ENCODE measurements at regions not wholly inside any gene's neighbourhood (a gene's known extent, or its start where the extent isn't known, plus 50 kb on each side); places are given as distances from the start of the nearest gene placed in this dataset.

DNA sequence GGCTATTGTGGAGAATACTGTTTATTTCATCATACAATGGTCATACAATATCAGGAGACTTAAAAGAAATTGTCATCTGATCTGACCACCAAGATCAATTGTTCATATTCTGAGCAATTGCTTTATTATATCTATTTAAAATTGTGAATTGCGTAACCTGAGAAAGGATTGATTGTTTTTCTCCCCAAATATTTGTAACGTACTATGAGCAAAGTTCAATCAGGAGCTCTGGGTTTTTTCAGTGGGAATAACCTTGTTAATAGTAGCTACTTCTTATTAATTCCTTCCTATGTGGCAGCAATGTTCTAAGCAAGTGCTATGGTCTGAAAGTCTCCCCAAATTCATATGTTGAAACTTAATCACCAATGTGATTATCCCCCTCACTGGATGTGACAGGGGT lies 323.1 kb downstream of the ZPLD1 start:
- Mint-ChIP-seq H3K36me3 (no peaks in the 10 kb centered on the region), H3K27ac (no peak overlapping the region), H3K4me3 (no peak overlapping the region), H3K9me3 (no peaks in the 10 kb centered on the region), H3K4me1 (ENCODE audit: low read depth in 2 of 2) (no peaks in the 10 kb centered on the region), H3K27me3 (no peaks in the 10 kb centered on the region)
- ATAC-seq: no peak
- DNase-seq (ENCODE audit: low spot score): no peak

DNA sequence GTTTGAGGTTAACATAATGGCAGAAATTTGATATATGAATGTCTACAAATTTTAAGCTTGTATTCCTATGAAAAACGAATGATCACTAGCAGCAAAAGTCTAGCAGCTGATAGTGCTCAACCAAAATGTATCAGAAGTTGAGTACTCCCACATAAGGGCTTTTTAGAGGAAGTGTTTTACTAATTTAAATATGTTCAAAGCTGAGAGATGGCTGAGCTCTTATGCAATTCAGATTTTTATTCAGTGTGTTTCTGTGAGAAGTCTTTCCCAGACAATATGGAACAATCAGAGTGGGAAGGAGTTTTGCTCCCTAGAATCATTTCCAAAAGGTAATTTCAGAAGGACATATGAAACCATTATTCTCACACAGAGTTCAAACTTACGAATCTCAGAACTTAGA lies 327.0 kb downstream of the ZPLD1 start:
- no peak for ATAC-seq

DNA sequence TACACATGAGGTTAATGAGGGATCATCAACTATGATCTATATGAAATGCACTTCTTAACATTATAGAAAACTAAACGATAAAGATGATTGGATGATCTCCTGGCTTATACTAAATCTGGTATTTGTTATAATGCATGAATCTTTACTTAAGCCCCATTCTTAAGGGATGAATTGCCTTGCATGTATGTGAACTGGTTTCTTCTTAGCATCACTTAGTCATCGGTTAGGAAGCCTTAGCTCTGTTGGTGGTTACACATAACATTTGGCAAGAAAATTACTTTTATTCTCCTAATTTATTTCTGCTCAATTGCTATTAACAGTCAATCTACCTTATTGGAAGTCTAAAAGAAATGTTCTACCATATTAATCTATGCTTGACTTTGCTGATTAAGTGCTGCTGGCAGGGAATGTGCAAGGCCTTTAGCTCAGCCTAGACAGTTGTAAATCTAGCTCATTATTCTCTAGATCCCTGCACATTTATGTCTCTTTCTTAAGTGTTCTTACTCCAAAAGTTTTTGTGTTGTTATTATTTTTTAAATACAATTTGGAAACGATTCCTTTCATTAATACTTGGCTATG lies 356.0 kb downstream of the ZPLD1 start:
- Mint-ChIP-seq H3K4me3 (no peak overlapping the region), H3K27me3 (no peaks in the 10 kb centered on the region), H3K27ac (no peak overlapping the region), H3K4me1 (ENCODE audit: low read depth in 2 of 2) (no peaks in the 10 kb centered on the region), H3K36me3 (no peaks in the 10 kb centered on the region), H3K9me3 (no peaks in the 10 kb centered on the region)
- DNase-seq (ENCODE audit: low spot score): no peak
- no peak for ATAC-seq

More for the DNA sequence above, 327.0 kb downstream of the ZPLD1 start:
- Mint-ChIP-seq H3K4me1 (ENCODE audit: low read depth in 2 of 2) (no peaks in the 10 kb centered on the region), H3K4me3 (no peak overlapping the region), H3K36me3 (no peaks in the 10 kb centered on the region), H3K27me3 (no peaks in the 10 kb centered on the region), H3K27ac (no peak overlapping the region), H3K9me3 (no peaks in the 10 kb centered on the region)
- no peak for DNase-seq (ENCODE audit: low spot score)

DNA sequence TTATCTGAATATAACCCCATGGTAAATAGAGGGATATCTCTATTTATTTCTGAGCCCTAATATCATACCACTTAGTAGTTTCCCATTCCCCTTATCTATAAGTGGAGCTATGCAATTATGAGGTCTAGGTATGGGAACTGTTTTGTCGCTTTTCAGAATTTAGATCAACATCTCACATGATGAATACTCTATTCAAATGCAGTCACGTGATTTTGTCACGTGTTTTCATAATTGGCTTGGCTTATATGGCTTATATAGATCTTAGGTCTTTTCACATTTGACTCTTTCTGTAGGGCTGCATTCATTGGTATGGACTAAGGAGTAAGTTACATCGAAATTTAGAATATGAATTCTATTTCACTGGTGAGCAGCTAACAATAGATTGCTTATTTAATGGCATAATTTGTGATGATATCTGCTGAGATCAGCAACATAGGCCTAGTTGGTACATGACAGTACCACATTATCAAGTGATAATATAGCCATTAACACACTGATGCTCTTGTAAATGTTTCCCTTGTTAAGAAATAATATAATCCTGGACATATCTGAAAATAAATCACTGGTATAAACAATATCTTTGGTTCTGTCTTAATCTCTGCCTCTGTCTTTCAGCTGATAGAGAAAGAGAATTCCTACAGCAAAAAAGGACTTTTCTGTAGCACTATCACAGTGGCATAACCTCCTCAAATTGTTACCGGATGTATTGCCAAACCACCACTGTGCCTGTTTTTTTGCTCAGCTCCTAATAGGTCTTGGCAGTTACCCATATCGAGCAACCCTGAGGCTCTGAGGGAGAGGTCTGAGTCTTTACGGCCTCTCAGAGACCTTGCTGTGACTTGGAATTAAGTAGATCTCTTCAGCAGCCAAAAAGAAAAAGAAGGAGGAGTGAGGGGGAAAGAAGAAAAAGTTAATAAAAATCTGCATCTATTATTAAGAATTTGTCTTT lies 357.1 kb downstream of the ZPLD1 start:
- Mint-ChIP-seq H3K27me3 (no peaks in the 10 kb centered on the region), H3K27ac (no peak overlapping the region), H3K9me3 (no peaks in the 10 kb centered on the region), H3K36me3 (no peaks in the 10 kb centered on the region), H3K4me1 (ENCODE audit: low read depth in 2 of 2) (no peaks in the 10 kb centered on the region), H3K4me3 (no peak overlapping the region)
- ATAC-seq (no peak), DNase-seq (ENCODE audit: low spot score) (no peak)

DNA sequence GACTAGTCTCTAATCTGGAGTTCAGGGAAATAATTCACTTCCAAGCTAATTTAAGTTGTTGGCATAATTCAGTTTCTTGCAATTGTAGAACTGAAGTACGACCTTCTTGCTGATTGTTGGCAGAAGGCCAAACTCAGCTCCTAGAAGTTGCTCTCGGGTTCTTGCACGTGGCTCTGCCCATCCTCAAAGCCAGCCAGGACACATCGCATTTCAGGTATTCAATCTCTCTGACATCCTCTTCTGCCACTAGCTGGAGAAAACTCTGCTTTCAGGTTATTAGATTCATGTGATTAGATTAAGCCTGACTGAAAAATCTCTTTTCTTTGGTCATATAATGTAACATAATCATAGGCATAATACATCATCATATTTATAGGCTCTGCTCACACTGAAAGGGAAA lies 362.0 kb downstream of the ZPLD1 start:
- H3K9me3 Mint-ChIP-seq: no peaks in the 10 kb centered on the region
- no peak for DNase-seq (ENCODE audit: low spot score)
- H3K27me3 Mint-ChIP-seq: no peaks in the 10 kb centered on the region
- no peak for ATAC-seq
- no peak overlapping the region for H3K27ac Mint-ChIP-seq
- H3K4me1 Mint-ChIP-seq (ENCODE audit: low read depth in 2 of 2): no peaks in the 10 kb centered on the region
- H3K4me3 Mint-ChIP-seq: no peak overlapping the region
- no peaks in the 10 kb centered on the region for H3K36me3 Mint-ChIP-seq

DNA sequence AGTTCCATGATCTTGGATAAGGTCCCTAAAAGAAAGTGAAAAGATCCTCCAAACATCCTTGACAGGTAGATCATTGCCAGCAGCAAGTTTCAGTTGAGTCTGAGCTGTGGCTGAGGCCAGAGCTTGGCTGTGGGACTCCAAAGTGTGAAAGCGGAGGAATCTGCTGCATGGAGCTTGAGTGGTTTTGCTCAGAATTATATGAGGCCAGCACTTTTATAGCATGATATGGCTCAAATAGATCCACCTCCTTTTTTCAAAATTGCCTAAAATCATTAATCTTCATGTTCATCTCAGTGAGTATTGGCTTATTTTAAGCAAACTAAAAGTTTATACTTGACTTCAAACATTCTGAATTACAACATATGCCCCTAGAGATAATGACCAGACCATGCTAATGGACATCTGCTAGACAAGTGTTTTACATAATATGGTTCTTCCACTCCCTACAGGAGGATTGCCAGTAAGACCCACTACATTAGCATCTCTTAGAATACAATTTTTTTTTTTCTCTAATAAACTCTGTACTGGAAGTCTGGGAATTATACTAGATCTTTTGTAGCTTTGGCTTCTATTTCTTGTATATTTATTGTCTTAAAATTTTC lies 368.1 kb downstream of the ZPLD1 start:
- no peaks in the 10 kb centered on the region for H3K27me3 Mint-ChIP-seq
- H3K27ac Mint-ChIP-seq: no peak overlapping the region
- H3K9me3 Mint-ChIP-seq: no peaks in the 10 kb centered on the region
- H3K4me1 Mint-ChIP-seq (ENCODE audit: low read depth in 2 of 2): no peaks in the 10 kb centered on the region
- no peak for DNase-seq (ENCODE audit: low spot score)
- no peak for ATAC-seq
- H3K36me3 Mint-ChIP-seq: no peaks in the 10 kb centered on the region
- H3K4me3 Mint-ChIP-seq: no peak overlapping the region

DNA sequence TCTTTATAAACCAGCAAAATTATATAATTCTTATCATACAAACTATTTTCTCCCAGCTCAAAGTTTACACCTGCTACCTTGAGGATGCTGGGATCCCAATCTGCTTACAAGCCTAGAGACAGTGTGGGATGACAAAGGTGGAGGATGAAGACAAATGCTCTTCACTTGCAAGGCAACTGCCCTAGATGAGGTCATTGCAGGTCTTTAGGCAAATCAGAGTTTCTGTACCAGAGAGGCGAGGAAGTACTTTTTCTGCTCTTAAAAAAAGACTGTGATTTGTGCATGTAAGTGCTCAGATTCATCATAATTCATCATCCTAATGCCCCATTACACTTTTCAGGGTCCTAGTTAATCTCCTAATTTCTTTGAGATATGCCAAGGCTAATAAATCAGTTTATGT lies 376.1 kb downstream of the ZPLD1 start:
- no peak overlapping the region for H3K4me3 Mint-ChIP-seq
- H3K4me1 Mint-ChIP-seq (ENCODE audit: low read depth in 2 of 2): no peaks in the 10 kb centered on the region
- no peaks in the 10 kb centered on the region for H3K27me3 Mint-ChIP-seq
- no peaks in the 10 kb centered on the region for H3K36me3 Mint-ChIP-seq
- DNase-seq (ENCODE audit: low spot score) (no peak), ATAC-seq (no peak)
- H3K27ac Mint-ChIP-seq: no peak overlapping the region
- H3K9me3 Mint-ChIP-seq: no peaks in the 10 kb centered on the region

DNA sequence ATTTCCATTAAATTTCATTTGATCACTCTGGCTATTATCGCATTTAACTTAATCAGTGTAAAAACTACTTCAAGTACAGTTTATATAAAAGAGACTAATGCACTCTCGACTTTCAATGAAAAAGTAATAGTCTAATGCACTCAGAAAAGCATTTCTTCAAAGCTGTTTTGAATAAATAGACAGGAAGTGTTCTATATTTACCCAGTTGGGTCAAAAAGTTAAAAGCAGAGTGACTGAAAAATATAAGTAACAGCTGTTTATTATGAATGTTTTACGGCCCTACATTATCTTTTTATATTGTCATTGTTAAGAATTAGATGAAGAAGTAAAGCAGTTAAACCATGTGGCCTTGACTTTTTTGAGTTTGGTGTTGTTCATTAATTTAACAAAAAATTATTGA lies 391.8 kb downstream of the ZPLD1 start:
- Mint-ChIP-seq H3K27ac (no peak overlapping the region), H3K36me3 (no peaks in the 10 kb centered on the region), H3K27me3 (no peaks in the 10 kb centered on the region), H3K9me3 (no peaks in the 10 kb centered on the region), H3K4me1 (ENCODE audit: low read depth in 2 of 2) (peaks cover 0 to 5% of the 10 kb centered on the region in 2 donors), H3K4me3 (no peak overlapping the region)
- DNase-seq (ENCODE audit: low spot score) (no peak), ATAC-seq (no peak)

DNA sequence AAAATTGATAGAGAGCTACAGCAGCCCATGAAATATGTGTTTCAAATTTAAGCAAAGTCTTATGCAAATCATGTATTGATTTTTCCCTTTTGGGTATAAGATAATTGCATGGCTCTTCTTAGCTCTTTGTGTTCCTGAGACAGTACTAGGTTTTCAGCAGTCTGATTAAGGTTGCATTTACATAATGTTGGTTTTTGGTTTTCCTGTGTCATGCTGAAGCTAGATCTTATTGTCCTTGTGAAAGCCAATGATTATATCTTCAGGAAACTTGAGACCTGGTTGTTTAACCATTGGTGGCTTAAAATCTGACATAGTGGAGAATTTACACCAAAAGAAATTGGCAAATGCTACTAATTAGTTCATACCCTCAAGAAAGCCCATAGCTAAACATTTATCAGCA lies 392.6 kb downstream of the ZPLD1 start:
- Mint-ChIP-seq H3K27ac (no peak overlapping the region), H3K4me1 (ENCODE audit: low read depth in 2 of 2) (peaks cover 0 to 5% of the 10 kb centered on the region in 2 donors), H3K4me3 (no peak overlapping the region), H3K9me3 (no peaks in the 10 kb centered on the region), H3K27me3 (no peaks in the 10 kb centered on the region), H3K36me3 (no peaks in the 10 kb centered on the region)
- ATAC-seq (no peak), DNase-seq (ENCODE audit: low spot score) (no peak)

DNA sequence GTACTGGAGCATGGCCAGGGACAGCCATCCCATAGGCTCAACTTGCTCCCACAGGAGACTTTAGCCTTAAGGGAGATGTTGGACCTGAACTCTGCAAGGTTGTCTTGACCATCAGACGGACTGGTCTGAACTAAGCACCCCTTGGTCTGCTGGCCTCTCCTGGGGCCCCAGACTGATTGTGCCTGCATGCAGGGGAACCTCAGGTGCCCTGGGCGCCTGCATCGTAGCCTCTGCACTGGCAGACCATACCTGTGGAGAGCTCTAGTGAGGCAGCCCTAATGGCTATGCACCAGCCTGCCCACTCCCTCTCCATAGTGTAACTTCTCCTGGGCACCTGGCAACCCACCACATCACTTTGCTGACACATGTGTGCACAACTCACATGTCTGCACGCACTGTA lies 395.6 kb downstream of the ZPLD1 start:
- DNase-seq (ENCODE audit: low spot score) (no peak), ATAC-seq (peak in 1 of 2 donors; percentile 44)
- no peak overlapping the region for H3K4me3 Mint-ChIP-seq
- H3K9me3 Mint-ChIP-seq: peaks cover 4% of the 10 kb centered on the region
- no peaks in the 10 kb centered on the region for H3K27me3 Mint-ChIP-seq
- no peak overlapping the region for H3K27ac Mint-ChIP-seq
- H3K36me3 Mint-ChIP-seq: no peaks in the 10 kb centered on the region
- H3K4me1 Mint-ChIP-seq (ENCODE audit: low read depth in 2 of 2): peaks cover 0 to 5% of the 10 kb centered on the region in 2 donors

DNA sequence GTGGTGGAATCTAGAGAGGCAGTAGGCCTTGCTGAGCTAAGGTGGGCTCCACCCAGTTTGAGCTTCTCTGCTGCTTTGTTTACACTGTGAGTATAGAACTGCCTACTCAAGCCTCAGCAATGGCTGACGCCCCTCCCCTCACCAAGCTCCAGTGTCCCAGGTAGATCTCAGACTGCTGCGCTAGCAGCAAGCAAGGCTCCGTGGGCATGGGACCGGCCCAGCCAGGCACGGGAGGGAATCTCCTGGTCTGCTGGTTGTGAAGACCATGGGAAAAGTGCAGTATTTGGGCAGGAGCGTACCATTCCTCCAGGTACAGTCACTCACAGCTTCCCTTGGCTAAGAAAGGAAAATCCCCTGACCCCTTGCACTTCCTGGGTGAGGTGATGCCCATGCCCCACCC lies 407.1 kb downstream of the ZPLD1 start:
- H3K27me3 Mint-ChIP-seq: no peaks in the 10 kb centered on the region
- H3K27ac Mint-ChIP-seq: no peak overlapping the region
- ATAC-seq (no peak), DNase-seq (ENCODE audit: low spot score) (no peak)
- no peak overlapping the region for H3K4me3 Mint-ChIP-seq
- no peaks in the 10 kb centered on the region for H3K4me1 Mint-ChIP-seq (ENCODE audit: low read depth in 2 of 2)
- H3K36me3 Mint-ChIP-seq: peaks cover 4% of the 10 kb centered on the region
- H3K9me3 Mint-ChIP-seq: peaks cover 12% of the 10 kb centered on the region

DNA sequence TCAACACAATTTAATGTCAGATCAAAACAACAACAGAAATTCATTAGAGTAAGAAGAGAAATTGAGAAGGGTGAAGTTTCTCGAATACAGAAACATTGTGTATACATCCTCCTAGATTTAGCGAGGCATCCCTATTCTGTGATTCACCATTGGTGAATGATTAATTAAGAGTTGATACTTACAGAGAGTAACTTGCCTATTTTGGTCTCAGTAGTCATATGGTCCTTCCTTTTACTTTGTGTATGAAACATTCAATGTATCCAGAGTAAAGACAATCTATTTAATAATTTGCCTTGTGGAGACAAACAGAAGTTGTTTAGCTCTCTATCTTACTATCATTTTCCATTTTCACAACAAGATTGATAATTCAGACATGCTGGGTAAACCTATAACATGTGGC lies 432.0 kb downstream of the ZPLD1 start:
- no peak overlapping the region for H3K27ac Mint-ChIP-seq
- peaks cover 6% of the 10 kb centered on the region for H3K9me3 Mint-ChIP-seq
- ATAC-seq: no peak

DNA sequence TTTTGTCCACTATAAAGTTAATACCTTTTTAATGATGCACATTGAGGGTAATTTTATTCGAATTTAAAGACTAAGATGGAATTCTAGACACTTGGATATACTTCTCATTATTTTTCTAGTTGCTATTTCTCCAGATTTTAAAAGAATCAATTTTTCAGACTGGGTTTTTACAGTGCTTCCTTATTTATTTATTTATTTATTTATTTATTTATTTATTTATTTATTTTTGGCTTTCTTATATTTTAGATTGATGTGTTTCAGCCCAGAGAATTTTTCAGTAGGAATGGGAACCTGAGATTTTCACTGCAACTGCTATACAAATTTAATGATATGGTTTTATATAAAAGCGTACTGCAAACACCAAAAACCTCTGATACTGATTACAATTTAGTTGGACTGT lies 448.7 kb downstream of the ZPLD1 start:
- DNase-seq (ENCODE audit: low spot score) (no peak), ATAC-seq (no peak)
- Mint-ChIP-seq H3K27me3 (no peaks in the 10 kb centered on the region), H3K9me3 (no peaks in the 10 kb centered on the region), H3K36me3 (no peaks in the 10 kb centered on the region), H3K27ac (no peak overlapping the region), H3K4me3 (no peak overlapping the region), H3K4me1 (ENCODE audit: low read depth in 2 of 2) (no peaks in the 10 kb centered on the region)

More for the DNA sequence above, 432.0 kb downstream of the ZPLD1 start:
- no peaks in the 10 kb centered on the region for H3K4me1 Mint-ChIP-seq (ENCODE audit: low read depth in 2 of 2)
- DNase-seq (ENCODE audit: low spot score): no peak
- H3K4me3 Mint-ChIP-seq: no peak overlapping the region
- no peaks in the 10 kb centered on the region for H3K27me3 Mint-ChIP-seq
- H3K36me3 Mint-ChIP-seq: no peaks in the 10 kb centered on the region

DNA sequence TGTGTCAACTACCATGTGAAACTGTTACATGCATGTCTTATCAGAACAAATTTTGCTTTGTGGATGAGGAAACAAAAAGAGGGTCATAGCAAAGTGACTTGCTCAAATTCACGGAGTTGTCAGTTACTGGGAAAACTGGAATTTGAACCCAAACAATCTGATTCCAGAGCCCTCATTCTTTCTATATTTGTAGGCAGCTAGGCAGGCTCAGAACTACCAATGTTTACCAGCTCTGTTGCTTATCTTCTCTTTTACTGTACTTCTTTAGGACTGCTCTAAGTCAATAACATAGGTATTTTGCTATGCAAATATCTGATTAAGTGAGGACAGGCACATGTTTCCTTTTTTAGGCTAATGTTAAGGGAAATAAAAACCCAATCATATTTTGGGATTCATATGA lies 450.5 kb downstream of the ZPLD1 start:
- DNase-seq (ENCODE audit: low spot score) (no peak), ATAC-seq (no peak)
- no peaks in the 10 kb centered on the region for H3K4me1 Mint-ChIP-seq (ENCODE audit: low read depth in 2 of 2)
- no peaks in the 10 kb centered on the region for H3K36me3 Mint-ChIP-seq
- no peak overlapping the region for H3K4me3 Mint-ChIP-seq
- no peaks in the 10 kb centered on the region for H3K9me3 Mint-ChIP-seq
- no peaks in the 10 kb centered on the region for H3K27me3 Mint-ChIP-seq
- no peak overlapping the region for H3K27ac Mint-ChIP-seq
